ENCODE measurements at regions not wholly inside any gene's neighbourhood (a gene's known extent, or its start where the extent isn't known, plus 50 kb on each side); places are given as distances from the start of the nearest gene placed in this dataset.

DNA sequence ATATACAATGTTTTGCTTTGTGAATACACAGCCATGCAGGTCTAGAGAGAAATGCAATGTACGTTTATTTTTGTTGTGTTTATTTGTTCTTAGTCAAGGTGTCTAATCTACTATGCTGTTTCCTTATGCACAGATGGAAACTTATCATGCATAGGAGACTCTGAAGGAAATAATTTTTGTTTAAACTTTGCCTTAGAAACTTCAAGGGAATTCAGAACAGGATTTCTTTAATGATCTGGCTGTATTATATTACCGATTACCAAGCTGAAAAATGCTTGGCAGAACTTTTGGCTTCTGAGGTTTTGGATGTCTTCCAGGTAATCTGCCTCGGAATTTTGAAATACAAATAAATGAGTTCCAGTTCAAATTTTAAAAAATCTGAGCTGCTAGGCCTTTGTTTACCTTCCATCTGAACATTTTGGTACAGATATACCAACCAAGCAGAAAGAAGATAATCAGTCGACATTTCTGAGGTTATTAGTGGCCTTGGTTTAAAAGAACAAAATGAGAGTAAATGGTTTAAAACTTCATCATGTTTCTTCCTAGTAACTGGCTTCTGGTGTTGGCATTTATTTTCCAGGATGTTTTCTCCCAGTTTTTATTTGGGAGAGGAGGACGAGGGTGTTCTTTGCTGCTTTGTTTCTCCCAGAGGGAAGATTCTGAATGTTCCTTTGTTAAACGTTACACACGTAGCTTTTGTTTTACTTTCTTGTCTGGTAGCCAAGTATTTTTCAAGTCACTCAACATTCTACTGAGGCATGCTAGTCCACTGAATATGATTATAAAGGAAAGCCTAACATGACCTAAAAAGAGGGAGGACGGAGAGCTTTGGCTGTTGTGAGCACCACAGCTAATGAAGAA, 421.8 kb upstream of the TBL1XR1 start:
- no peak for TF ChIP-seq CTCF (IDR thresholded peaks at IDR 0.05)

DNA sequence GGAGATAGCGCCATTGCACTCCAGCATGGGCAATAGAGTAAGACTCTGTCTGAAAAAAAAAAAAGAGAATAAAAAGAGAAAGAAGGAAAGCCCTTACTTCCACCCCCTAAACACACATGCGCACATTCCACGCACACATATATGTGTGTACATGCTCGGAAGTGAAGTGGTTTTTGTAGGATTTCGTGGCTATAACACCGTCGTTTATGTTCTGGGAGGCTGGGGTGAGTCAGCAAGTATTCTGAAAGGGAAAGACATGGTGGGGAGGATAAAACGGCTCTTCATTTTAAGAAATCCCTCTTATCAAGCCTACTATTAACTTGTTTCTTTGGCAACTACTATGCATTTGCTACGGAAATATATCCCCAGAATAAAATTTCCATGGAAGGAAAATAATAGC, 422.8 kb upstream of the TBL1XR1 start:
- no peak for TF ChIP-seq CTCF (IDR thresholded peaks at IDR 0.05)

DNA sequence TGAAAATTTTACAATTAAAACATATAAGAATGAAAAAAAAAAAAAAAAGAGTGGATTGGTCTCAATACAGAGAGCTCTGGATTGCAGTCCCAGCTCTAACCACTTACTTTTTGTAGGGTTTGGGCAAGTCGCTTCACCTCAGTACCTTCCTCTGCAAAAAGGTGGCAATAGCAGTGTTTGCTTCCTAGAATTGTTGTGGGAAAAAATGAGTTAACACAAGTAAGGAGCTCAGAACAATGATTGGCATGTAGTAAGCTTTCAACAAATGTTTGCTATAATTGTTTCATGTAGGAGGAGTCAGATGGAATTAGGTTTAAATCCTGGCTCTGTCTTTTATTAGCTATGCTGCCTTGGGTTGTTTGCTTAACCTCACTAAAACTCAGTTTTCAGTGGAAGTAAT, 425.2 kb upstream of the TBL1XR1 start:
- TF ChIP-seq CTCF (IDR thresholded peaks at IDR 0.05) = peak; percentile 48; the same call in 1 of the 2 replicates

DNA sequence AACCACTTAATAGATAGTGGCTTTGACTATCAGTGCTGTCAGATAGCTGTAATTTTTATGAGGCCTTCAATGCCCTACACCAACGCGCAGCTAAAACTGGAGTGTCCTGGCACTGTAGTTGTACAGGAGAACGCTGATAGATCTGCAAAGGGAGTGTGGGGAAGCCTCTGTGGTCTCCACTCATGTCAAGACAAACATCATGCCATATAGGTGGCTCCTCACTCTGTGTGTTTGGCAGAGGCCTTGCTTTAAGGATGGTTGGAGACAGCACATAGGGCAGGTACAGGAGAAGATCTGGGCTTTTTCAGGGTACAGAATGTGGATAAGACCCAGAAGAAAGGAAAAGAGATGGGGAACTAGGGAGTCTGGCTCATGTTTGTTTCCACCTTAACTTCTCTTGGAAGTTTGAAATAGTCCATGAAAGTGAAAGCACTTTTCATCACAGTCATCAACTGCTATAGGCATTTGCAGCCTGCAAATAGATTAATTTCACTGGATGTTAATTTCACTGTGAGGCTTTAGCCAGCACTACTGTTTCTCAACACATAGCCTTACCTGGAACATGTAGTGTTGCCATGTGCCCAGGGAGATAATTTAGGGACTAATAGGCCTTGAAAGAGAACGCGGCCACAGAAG, 425.8 kb upstream of the TBL1XR1 start:
- TF ChIP-seq CTCF (IDR thresholded peaks at IDR 0.05) = no peak

DNA sequence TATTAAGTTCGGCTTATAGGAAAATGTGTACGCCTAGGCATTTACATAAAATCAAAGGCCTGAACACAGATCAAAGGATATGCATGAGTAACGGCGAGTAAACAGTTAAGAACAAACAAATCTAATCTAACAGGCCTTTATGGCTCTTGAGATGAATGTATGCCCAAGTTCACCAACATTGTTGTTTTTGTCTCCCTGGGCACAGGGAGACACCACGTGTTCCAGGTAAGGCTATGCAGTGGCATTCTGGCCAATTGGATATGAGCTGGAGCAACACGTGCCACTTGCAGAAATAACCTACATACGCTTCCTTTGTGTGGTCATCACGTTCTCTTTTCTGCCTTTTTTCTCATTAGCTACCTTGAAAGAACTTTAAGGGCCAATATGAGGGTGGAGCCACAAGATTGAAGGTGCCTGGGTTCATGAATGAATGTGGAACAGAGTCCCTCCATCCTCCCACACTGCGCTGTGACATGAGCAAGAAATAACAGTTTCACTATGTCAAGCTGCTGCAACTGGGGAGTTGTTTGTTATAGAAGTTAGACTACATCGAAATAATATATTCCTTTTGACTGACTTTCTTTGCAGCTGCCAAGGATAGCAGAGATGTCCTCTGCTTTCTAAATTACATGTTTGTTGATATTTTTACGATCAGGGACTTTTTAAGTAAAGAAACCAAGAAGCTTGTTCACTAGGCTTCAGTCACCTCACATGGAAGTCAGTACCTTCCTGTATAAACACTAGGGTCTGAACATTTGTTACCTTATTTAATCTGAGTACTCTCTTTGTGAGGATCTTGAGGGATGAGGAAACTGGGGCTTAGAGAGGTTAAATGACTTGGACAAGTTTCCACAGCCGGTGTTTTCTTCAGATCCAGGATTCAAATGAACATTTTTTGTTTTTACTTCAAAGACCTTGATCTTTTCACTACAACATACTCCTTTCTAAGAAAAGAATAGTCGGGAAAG, 427.5 kb upstream of the TBL1XR1 start:
- TF ChIP-seq CTCF (IDR thresholded peaks at IDR 0.05) = no peak

GRCh38 chr3:177626045-177626444, 428.8 kb upstream of the TBL1XR1 start:
- TF ChIP-seq CTCF (IDR thresholded peaks at IDR 0.05) = no peak

DNA sequence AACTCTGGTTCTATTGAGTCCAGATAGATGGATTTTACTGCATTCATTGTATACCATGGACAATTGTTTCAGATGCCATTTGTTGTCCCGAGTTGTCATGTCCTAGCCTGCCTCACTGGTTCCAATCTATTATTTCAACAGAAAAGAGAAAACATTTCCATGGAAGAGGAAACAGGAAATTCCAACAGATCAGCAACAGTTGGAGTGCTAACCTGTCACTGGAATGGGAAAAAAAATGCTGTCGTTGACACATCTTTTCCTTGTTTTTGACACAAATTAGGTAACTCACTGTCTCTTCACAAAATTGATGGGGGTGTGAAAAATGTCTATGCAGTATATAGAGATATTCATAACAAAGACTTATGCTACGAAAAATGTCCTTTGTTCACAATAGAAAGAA, 432.0 kb upstream of the TBL1XR1 start:
- no peak for TF ChIP-seq CTCF (IDR thresholded peaks at IDR 0.05)

Data from LNCAP (cell line).